ENCODE measurements at regions not wholly inside any gene's neighbourhood (a gene's known extent, or its start where the extent isn't known, plus 50 kb on each side); places are given as distances from the start of the nearest gene placed in this dataset.

- ChIA-PET CTCF (no interaction called here), POLR2A (no interaction called here)
- ATAC-seq (ENCODE audit: poor library complexity) (no peak), DNase-seq (peak in 3 of 14 experiments; percentile 14 to 24 (median 20))
- Histone ChIP-seq H3K9me3 (ENCODE audit: control insufficient read depth in 1 of 2, insufficient read depth in 1 of 2, low read length in 2 of 2) (peaks cover 0 to 30% of the 10 kb centered on the region in 2 experiments), H3K36me3 (ENCODE audit: insufficient read depth, low read length) (no peaks in the 10 kb centered on the region), H3K4me3 (ENCODE audit: low read length) (peak overlapping the region; percentile 45), H3K27me3 (ENCODE audit: control insufficient read depth in 1 of 2, insufficient read depth in 2 of 2, low read length in 2 of 2) (no peaks in the 10 kb centered on the region), H3K4me1 (ENCODE audit: insufficient read depth, low read length) (no peaks in the 10 kb centered on the region), H3K27ac (ENCODE audit: low read depth in 1 of 2, low read length in 2 of 2) (no peak overlapping the region)
- Mint-ChIP-seq H3K27me3 (no peaks in the 10 kb centered on the region), H3K4me1 (ENCODE audit: low read depth) (no peaks in the 10 kb centered on the region), H3K27ac (no peak overlapping the region), H3K9me3 (peaks cover 3% of the 10 kb centered on the region), H3K4me3 (peak overlapping the region; percentile 46), H3K36me3 (ENCODE audit: low read depth) (no peaks in the 10 kb centered on the region)
- TF ChIP-seq CTCF (IDR thresholded peaks at IDR 0.05): no peak
- intact Hi-C loops (cut with DNase I, micrococcal nuclease): no loop called here
Observed at GRCh38 chr6:63441266-63441956, 121.6 kb upstream of the LGSN start.

- H3K27ac ChIP-seq (ENCODE audit: low read depth in 1 of 2, low read length in 2 of 2): no peak overlapping the region
- peaks cover 3% of the 10 kb centered on the region for H3K9me3 Mint-ChIP-seq
- H3K36me3 Mint-ChIP-seq (ENCODE audit: low read depth): no peaks in the 10 kb centered on the region
- ATAC-seq (ENCODE audit: poor library complexity) (no peak), DNase-seq (no peak)
- TF ChIP-seq CTCF (IDR thresholded peaks at IDR 0.05): no peak
- H3K4me3 ChIP-seq (ENCODE audit: low read length): no peak overlapping the region
- CTCF ChIA-PET: no interaction called here
- H3K9me3 ChIP-seq (ENCODE audit: control insufficient read depth in 1 of 2, insufficient read depth in 1 of 2, low read length in 2 of 2): peaks cover 0 to 26% of the 10 kb centered on the region in 2 experiments
- no peaks in the 10 kb centered on the region for H3K27me3 ChIP-seq (ENCODE audit: control insufficient read depth in 1 of 2, insufficient read depth in 2 of 2, low read length in 2 of 2)
- no peak overlapping the region for H3K4me3 Mint-ChIP-seq
- no peak overlapping the region for H3K27ac Mint-ChIP-seq
- no peaks in the 10 kb centered on the region for H3K4me1 Mint-ChIP-seq (ENCODE audit: low read depth)
- intact Hi-C loops (cut with DNase I, micrococcal nuclease): no loop called here
- H3K4me1 ChIP-seq (ENCODE audit: insufficient read depth, low read length): no peaks in the 10 kb centered on the region
- no peaks in the 10 kb centered on the region for H3K27me3 Mint-ChIP-seq
- POLR2A ChIA-PET: no interaction called here
- no peaks in the 10 kb centered on the region for H3K36me3 ChIP-seq (ENCODE audit: insufficient read depth, low read length)
Observed at GRCh38 chr6:63442870-63443269, 123.1 kb upstream of the LGSN start.

GRCh38 chr6:63444768-63445167 is 125.0 kb upstream of the LGSN start:
- ChIA-PET CTCF (no interaction called here), POLR2A (no interaction called here)
- intact Hi-C loops (cut with DNase I, micrococcal nuclease): no loop called here
- no peaks in the 10 kb centered on the region for H3K9me3 Mint-ChIP-seq
- H3K27me3 Mint-ChIP-seq: no peaks in the 10 kb centered on the region
- no peak for ATAC-seq (ENCODE audit: poor library complexity)
- H3K4me1 Mint-ChIP-seq (ENCODE audit: low read depth): no peaks in the 10 kb centered on the region
- H3K36me3 ChIP-seq (ENCODE audit: insufficient read depth, low read length): no peaks in the 10 kb centered on the region
- H3K27ac ChIP-seq (ENCODE audit: low read depth in 1 of 2, low read length in 2 of 2): no peak overlapping the region
- no peak for DNase-seq
- H3K27me3 ChIP-seq (ENCODE audit: control insufficient read depth in 1 of 2, insufficient read depth in 2 of 2, low read length in 2 of 2): no peaks in the 10 kb centered on the region
- no peak for TF ChIP-seq CTCF (IDR thresholded peaks at IDR 0.05)
- H3K4me3 Mint-ChIP-seq: no peak overlapping the region
- no peak overlapping the region for H3K4me3 ChIP-seq (ENCODE audit: low read length)
- no peaks in the 10 kb centered on the region for H3K4me1 ChIP-seq (ENCODE audit: insufficient read depth, low read length)
- H3K9me3 ChIP-seq (ENCODE audit: control insufficient read depth in 1 of 2, insufficient read depth in 1 of 2, low read length in 2 of 2): peaks cover 0 to 26% of the 10 kb centered on the region in 2 experiments
- H3K27ac Mint-ChIP-seq: no peak overlapping the region
- no peaks in the 10 kb centered on the region for H3K36me3 Mint-ChIP-seq (ENCODE audit: low read depth)

Measured in CD4-positive, alpha-beta T cell (primary cell).